MM.1S (cell line): ENCODE measurements at regions not wholly inside any gene's neighbourhood (a gene's known extent, or its start where the extent isn't known, plus 50 kb on each side); places are given as distances from the start of the nearest gene placed in this dataset.

Experiments used
- DNase-seq: peaks from one replicate; pipeline ENCODE4 v3.0.0-alpha.2; 2015
- H2AFZ ChIP-seq: fragments of 300-600 bp; sonication (generic); 2 replicates; pipeline ENCODE4 v1.6.0; 2016; ENCODE audit warnings: antibody characterized with exemption, low read length
- H3F3A ChIP-seq: fragments of 300-600 bp; sonication (generic); 2 replicates; pipeline ENCODE4 v1.6.1; 2016; ENCODE audit warnings: mild to moderate bottlenecking, antibody characterized with exemption, low read length, moderate library complexity, mixed read lengths; ENCODE audit not compliant: insufficient read depth
- H3K27ac ChIP-seq: fragments of 300-600 bp; sonication (generic); 2 replicates; pipeline ENCODE4 v1.5.1; 2016; ENCODE audit warnings: mild to moderate bottlenecking, low read length
- H3K27me3 ChIP-seq: fragments of 300-600 bp; sonication (generic); replicated peaks from 2 replicates; pipeline ENCODE4 v1.6.0; 2016; ENCODE audit warnings: low read length; ENCODE audit not compliant: insufficient read depth
- H3K36me3 ChIP-seq: fragments of 300-600 bp; sonication (generic); replicated peaks from 2 replicates; pipeline ENCODE4 v1.6.1; 2016; ENCODE audit warnings: mild to moderate bottlenecking, low read length, mixed read lengths; ENCODE audit not compliant: insufficient read depth
- H3K4me1 ChIP-seq: fragments of 300-600 bp; sonication (generic); 2 replicates; pipeline ENCODE4 v1.6.1; 2016; ENCODE audit warnings: low read length, mixed read lengths
- H3K4me2 ChIP-seq: fragments of 300-600 bp; sonication (generic); 2 replicates; pipeline ENCODE4 v1.6.0; 2016; ENCODE audit warnings: low read depth, low read length
- H3K4me3 ChIP-seq: fragments of 300-600 bp; sonication (generic); 2 replicates; pipeline ENCODE4 v1.5.1; 2016; ENCODE audit warnings: low read length, mixed read lengths
- H3K79me2 ChIP-seq: fragments of 300-600 bp; sonication (generic); 2 replicates; pipeline ENCODE4 v1.6.1; 2016; ENCODE audit warnings: mixed run types, low read length, mixed read lengths
- H3K9ac ChIP-seq: fragments of 300-600 bp; sonication (generic); 2 replicates; pipeline ENCODE4 v1.6.1; 2016; ENCODE audit warnings: low read length, mixed read lengths
- H3K9me2 ChIP-seq: fragments of 300-600 bp; sonication (generic); replicated peaks from 2 replicates; pipeline ENCODE4 v1.6.1; 2016; ENCODE audit warnings: mild to moderate bottlenecking, low read length, mixed read lengths; ENCODE audit not compliant: insufficient read depth
- H3K9me3 ChIP-seq: fragments of 300-600 bp; sonication (generic); replicated peaks from 2 replicates; pipeline ENCODE4 v1.6.1; 2016; ENCODE audit warnings: mild to moderate bottlenecking, low read length, mixed read lengths; ENCODE audit not compliant: insufficient read depth
- H4K20me1 ChIP-seq: fragments of 300-600 bp; sonication (generic); 2 replicates; pipeline ENCODE4 v1.6.1; 2016; ENCODE audit warnings: mild to moderate bottlenecking, low read length, moderate library complexity, mixed read lengths; ENCODE audit not compliant: insufficient read depth
- EZH2 ChIP-seq: fragments of 300-600 bp; sonication (generic); optimal IDR thresholded peaks from 2 replicates; pipeline ENCODE3; 2017; ENCODE audit warnings: low read depth, mild to moderate bottlenecking, antibody characterized with exemption, low read length, mixed read lengths
- EZH2phosphoT487 ChIP-seq: fragments of 300-600 bp; sonication (generic); IDR thresholded peaks from 2 replicates; pipeline ENCODE4 v1.6.1; 2018; ENCODE audit warnings: antibody characterized with exemption, low read length
- TF ChIP-seq, protein P1 (sequence below): fragments of 300-600 bp; sonication (generic); IDR thresholded peaks from 2 replicates; pipeline ENCODE4 v1.5.1; 2016; ENCODE audit warnings: antibody characterized with exemption, low read length, mixed read lengths

DNA sequence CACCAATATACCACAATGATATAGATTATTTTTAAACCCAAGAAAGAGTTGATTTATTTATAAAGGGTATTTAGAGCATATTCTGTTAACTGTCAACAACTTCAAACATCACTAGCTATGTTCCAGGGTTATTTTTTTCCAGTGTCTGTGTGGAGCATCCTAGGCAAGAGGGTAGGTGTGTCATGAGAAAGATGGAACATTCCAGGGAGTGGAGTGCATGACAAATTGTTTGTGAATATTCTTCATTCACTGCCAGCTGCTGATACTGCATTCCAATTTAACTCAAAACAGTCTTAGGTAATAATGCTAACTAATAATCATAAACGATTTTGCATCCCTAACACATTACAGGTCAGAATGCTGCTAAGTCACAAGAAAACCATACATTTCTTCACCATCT, 148.7 kb upstream of the RASGEF1B start:
- TF ChIP-seq EZH2phosphoT487 (no peak), EZH2 (no peak)
- TF ChIP-seq, protein P1, sequence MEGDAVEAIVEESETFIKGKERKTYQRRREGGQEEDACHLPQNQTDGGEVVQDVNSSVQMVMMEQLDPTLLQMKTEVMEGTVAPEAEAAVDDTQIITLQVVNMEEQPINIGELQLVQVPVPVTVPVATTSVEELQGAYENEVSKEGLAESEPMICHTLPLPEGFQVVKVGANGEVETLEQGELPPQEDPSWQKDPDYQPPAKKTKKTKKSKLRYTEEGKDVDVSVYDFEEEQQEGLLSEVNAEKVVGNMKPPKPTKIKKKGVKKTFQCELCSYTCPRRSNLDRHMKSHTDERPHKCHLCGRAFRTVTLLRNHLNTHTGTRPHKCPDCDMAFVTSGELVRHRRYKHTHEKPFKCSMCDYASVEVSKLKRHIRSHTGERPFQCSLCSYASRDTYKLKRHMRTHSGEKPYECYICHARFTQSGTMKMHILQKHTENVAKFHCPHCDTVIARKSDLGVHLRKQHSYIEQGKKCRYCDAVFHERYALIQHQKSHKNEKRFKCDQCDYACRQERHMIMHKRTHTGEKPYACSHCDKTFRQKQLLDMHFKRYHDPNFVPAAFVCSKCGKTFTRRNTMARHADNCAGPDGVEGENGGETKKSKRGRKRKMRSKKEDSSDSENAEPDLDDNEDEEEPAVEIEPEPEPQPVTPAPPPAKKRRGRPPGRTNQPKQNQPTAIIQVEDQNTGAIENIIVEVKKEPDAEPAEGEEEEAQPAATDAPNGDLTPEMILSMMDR: no peak
- no peak overlapping the region for H3K9ac ChIP-seq
- H3K79me2 ChIP-seq: no peaks in the 10 kb centered on the region
- no peak overlapping the region for H3K27ac ChIP-seq
- H3K9me3 ChIP-seq: no peaks in the 10 kb centered on the region
- peaks cover 39% of the 10 kb centered on the region for H3K4me1 ChIP-seq
- H4K20me1 ChIP-seq: no peaks in the 10 kb centered on the region
- no peaks in the 10 kb centered on the region for H3K36me3 ChIP-seq
- no peak overlapping the region for H3K4me3 ChIP-seq
- no peaks in the 10 kb centered on the region for H3K9me2 ChIP-seq
- H3K27me3 ChIP-seq: no peaks in the 10 kb centered on the region
- no peak overlapping the region for H2AFZ ChIP-seq
- H3F3A ChIP-seq: peaks cover 7% of the 10 kb centered on the region
- H3K4me2 ChIP-seq: no peak overlapping the region
- no peak for DNase-seq

- Histone ChIP-seq H3K4me3 (no peak overlapping the region), H3K9me2 (no peaks in the 10 kb centered on the region), H3K36me3 (no peaks in the 10 kb centered on the region), H4K20me1 (no peaks in the 10 kb centered on the region), H3K9me3 (no peaks in the 10 kb centered on the region), H3K4me2 (no peak overlapping the region), H3K27ac (no peak overlapping the region), H3F3A (0 out of 2 replicates have a peak, but pooled peaks cover 4% of the 10 kb centered on the region), H3K4me1 (peaks cover 17% of the 10 kb centered on the region), H3K9ac (no peak overlapping the region), H2AFZ (no peak overlapping the region), H3K79me2 (no peaks in the 10 kb centered on the region), H3K27me3 (no peaks in the 10 kb centered on the region)
- TF ChIP-seq EZH2 (no peak), EZH2phosphoT487 (no peak)
- TF ChIP-seq, protein P1: no peak
- DNase-seq: no peak
These were observed 145.8 kb upstream of the RASGEF1B start for GRCh38 chr4:81617545-81617944.

GRCh38 chr4:81611221-81611620, 139.5 kb upstream of the RASGEF1B start:
- Histone ChIP-seq H4K20me1 (no peaks in the 10 kb centered on the region), H3F3A (no peaks in the 10 kb centered on the region), H3K9ac (no peak overlapping the region), H3K9me3 (no peaks in the 10 kb centered on the region), H3K9me2 (no peaks in the 10 kb centered on the region), H3K4me2 (no peak overlapping the region), H3K79me2 (no peaks in the 10 kb centered on the region), H3K4me3 (no peak overlapping the region), H3K4me1 (no peaks in the 10 kb centered on the region), H2AFZ (no peak overlapping the region), H3K27ac (no peak overlapping the region), H3K27me3 (no peaks in the 10 kb centered on the region), H3K36me3 (no peaks in the 10 kb centered on the region)
- TF ChIP-seq EZH2phosphoT487: no peak
- TF ChIP-seq, protein P1: no peak
- no peak for TF ChIP-seq EZH2
- DNase-seq: no peak
